ENCODE measurements at regions not wholly inside any gene's neighbourhood (a gene's known extent, or its start where the extent isn't known, plus 50 kb on each side); places are given as distances from the start of the nearest gene placed in this dataset.
"Not testable (repeated sequence)": the region's sequence is repeated elsewhere in the genome, so short reads cannot be mapped to it uniquely, and the experiment has no call there.

- DNase-seq, result no peak
Observed at GRCh38 chr6:27804851-27805250, 107.3 kb downstream of the OR2B2 start.

GRCh38 chr6:27800731-27801373 is 111.3 kb downstream of the OR2B2 start:
- DNase-seq, result no peak

GRCh38 chr6:27797960-27798359 is 114.2 kb downstream of the OR2B2 start:
- no peak for DNase-seq

- not testable (repeated sequence) for DNase-seq
Observed at GRCh38 chr6:27796736-27797481, 115.3 kb downstream of the OR2B2 start.

- peak; percentile 85 for DNase-seq
Observed at GRCh38 chr6:27795697-27796494, 116.3 kb downstream of the OR2B2 start.

- peak; percentile 76 for DNase-seq
Observed at GRCh38 chr6:27791182-27791943, 120.8 kb downstream of the OR2B2 start.

GRCh38 chr6:27788376-27788775 is 123.8 kb downstream of the OR2B2 start:
- not testable (repeated sequence) for DNase-seq

GRCh38 chr6:27786048-27786447 is 126.1 kb downstream of the OR2B2 start:
- no peak for DNase-seq

GRCh38 chr6:27785294-27785693 is 126.9 kb downstream of the OR2B2 start:
- DNase-seq, result no peak

- DNase-seq, result no peak
Observed at GRCh38 chr6:27782748-27783147, 129.4 kb downstream of the OR2B2 start.

GRCh38 chr6:27778625-27779417 is 133.4 kb downstream of the OR2B2 start:
- no peak for DNase-seq

GRCh38 chr6:27777614-27778355 is 134.4 kb downstream of the OR2B2 start:
- DNase-seq, result no peak

- no peak for DNase-seq
Observed at GRCh38 chr6:27777126-27777525, 135.1 kb downstream of the OR2B2 start.

GRCh38 chr6:27776504-27776903 is 135.7 kb downstream of the OR2B2 start:
- no peak for DNase-seq

GRCh38 chr6:27775796-27776184 is 136.4 kb downstream of the OR2B2 start:
- DNase-seq, result no peak

- DNase-seq, result not testable (repeated sequence)
Observed at GRCh38 chr6:27775138-27775795, 136.9 kb downstream of the OR2B2 start.

- DNase-seq, result not testable (repeated sequence)
Observed at GRCh38 chr6:27774264-27774600, 138.0 kb downstream of the OR2B2 start.

- DNase-seq, result not testable (repeated sequence)
Observed at GRCh38 chr6:27773542-27774263, 138.5 kb downstream of the OR2B2 start.

- peak; percentile 91 for DNase-seq
Observed at GRCh38 chr6:27772261-27773001, 139.8 kb downstream of the OR2B2 start.

Measured in retina (tissue), 1 donor.